ENCODE measurements at regions not wholly inside any gene's neighbourhood (a gene's known extent, or its start where the extent isn't known, plus 50 kb on each side); places are given as distances from the start of the nearest gene placed in this dataset.

DNA sequence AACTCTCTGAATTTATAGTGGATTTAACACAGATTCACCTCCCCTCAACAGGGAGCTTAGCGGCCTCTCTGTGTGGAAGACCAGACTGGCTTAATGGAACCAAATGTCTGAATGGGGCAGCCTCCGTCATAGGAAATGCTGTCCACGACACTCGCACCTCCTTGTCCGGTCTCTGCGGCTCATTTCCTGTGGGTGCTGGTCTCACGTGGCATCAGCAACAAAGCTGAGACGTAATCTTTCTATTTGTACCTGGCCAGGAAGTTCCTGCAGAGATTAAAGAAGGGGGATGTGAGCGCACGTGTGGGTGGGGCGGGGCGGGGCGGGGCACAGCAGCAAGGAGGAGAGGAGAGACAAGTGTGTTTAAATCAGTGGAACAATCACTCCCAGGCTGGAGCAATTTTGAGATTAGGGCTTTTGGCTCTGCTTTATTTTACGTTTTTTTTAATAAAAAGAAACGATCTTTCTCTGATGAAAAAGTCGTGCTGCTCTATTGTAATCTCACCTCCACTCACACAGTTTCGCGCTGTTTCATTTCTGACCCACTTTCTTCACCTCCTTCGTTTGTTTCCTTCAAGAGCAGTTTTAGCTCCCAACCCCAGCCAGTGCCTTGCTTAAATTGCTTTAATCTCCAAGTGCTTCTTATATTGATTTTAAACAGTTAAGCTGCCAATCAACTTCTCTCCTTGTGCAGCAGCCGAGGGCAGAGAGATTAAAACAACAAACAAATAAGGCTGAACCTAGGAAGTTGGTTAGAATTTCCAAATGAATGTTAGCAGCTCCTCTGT, 132.2 kb upstream of the ASTN2 start:
- H4K20me1 ChIP-seq (ENCODE audit: control insufficient read depth, insufficient read depth, insufficient read length) = no peaks in the 10 kb centered on the region
- no peaks in the 10 kb centered on the region; the same call in 1 of the 2 replicates for H3K27me3 Mint-ChIP-seq (ENCODE audit: low read depth)
- no peak overlapping the region for H3K14ac ChIP-seq (ENCODE audit: insufficient read depth, low read length)
- no peaks in the 10 kb centered on the region for H3K79me2 ChIP-seq (ENCODE audit: insufficient read depth, low read length)
- peaks cover 5% of the 10 kb centered on the region; the same call in 1 of the 2 replicates for H3K4me1 ChIP-seq (ENCODE audit: insufficient read depth, low read length)
- H3K27me3 ChIP-seq (ENCODE audit: insufficient read depth, low read length) = no peaks in the 10 kb centered on the region
- no peak overlapping the region for H2BK120ac ChIP-seq (ENCODE audit: low read depth, low read length, poor library complexity, severe bottlenecking)
- no peak overlapping the region for H3K27ac ChIP-seq (ENCODE audit: insufficient read length, low read depth, low read length)
- H4K91ac ChIP-seq (ENCODE audit: insufficient read length, low read depth, low read length) = no peak overlapping the region
- H2BK20ac ChIP-seq (ENCODE audit: low read depth, low read length, poor library complexity, severe bottlenecking) = no peak overlapping the region
- H3K4me3 Mint-ChIP-seq = peak overlapping the region in 1 of 2 experiments; percentile 28; a peak in 2 of 5 replicates
- H3K56ac ChIP-seq (ENCODE audit: insufficient read length, low read depth, low read length) = no peak overlapping the region
- no peak overlapping the region for H2BK5ac ChIP-seq (ENCODE audit: insufficient read length, low read length)
- H3K9me3 Mint-ChIP-seq = no peaks in the 10 kb centered on the region
- H2AFZ ChIP-seq (ENCODE audit: low read length) = peak overlapping the region; percentile 53
- no peaks in the 10 kb centered on the region for H3K9me3 ChIP-seq (ENCODE audit: control insufficient read depth, low read depth, low read length)
- WGBS (ENCODE audit: extremely low coverage, insufficient read length, low lambda C conversion rate) = no CpG with 5 or more reads among the region's 20 CpGs
- H4K8ac ChIP-seq (replicated peaks; ENCODE audit: insufficient read length, low read depth, low read length) = no peak overlapping the region
- no peak overlapping the region for H3K9ac ChIP-seq (ENCODE audit: extremely low read depth, insufficient read length, low read length)
- no peak overlapping the region for H2BK15ac ChIP-seq (ENCODE audit: low read depth, low read length)
- no peak overlapping the region for H3T11ph ChIP-seq (ENCODE audit: low read length)
- H3K4me1 Mint-ChIP-seq = peaks cover 62 to 63% of the 10 kb centered on the region in 2 experiments
- DNase-seq = peak; percentile 30
- H3K79me1 ChIP-seq (ENCODE audit: insufficient read depth, low read depth, low read length, poor library complexity, severe bottlenecking) = no peaks in the 10 kb centered on the region
- no peak overlapping the region for H2BK12ac ChIP-seq (ENCODE audit: insufficient read length, low read depth, low read length)
- H3K27ac Mint-ChIP-seq = no peak overlapping the region; a peak in 1 of 7 replicates
- H3K36me3 Mint-ChIP-seq (ENCODE audit: insufficient read depth in 1 of 3, low read depth in 3 of 3) = no peaks in the 10 kb centered on the region
- TF ChIP-seq CTCF (conservative IDR thresholded peaks at IDR 0.05) = no peak
- H3K4ac ChIP-seq (ENCODE audit: low read depth, low read length) = no peak overlapping the region
- H3K4me2 ChIP-seq (ENCODE audit: insufficient read depth, insufficient read length, low read length) = peak overlapping the region; percentile 14
- H2AK5ac ChIP-seq (ENCODE audit: insufficient read length, low read length) = no peak overlapping the region
- H3K23ac ChIP-seq (ENCODE audit: insufficient read length, low read depth, low read length) = no peak overlapping the region
- H4K5ac ChIP-seq (ENCODE audit: insufficient read length, low read depth, low read length) = no peak overlapping the region
- H3K18ac ChIP-seq (ENCODE audit: insufficient read length, low read depth, low read length) = no peak overlapping the region
- no peaks in the 10 kb centered on the region for H3K23me2 ChIP-seq (ENCODE audit: insufficient read length, low read depth, low read length, poor library complexity, severe bottlenecking)
